Pancreas (tissue), 10 donors: ENCODE measurements at regions not wholly inside any gene's neighbourhood (a gene's known extent, or its start where the extent isn't known, plus 50 kb on each side); places are given as distances from the start of the nearest gene placed in this dataset.
A peak's percentile ranks its signal among the peaks of the same experiment; 100 is the strongest.

Source experiments
- ATAC-seq, 4 donors: fragments of 200-7000 bp; cut with Tn5 transposase; one replicate each; pipeline versions ENCODE4 v1.8.0 to v1.9.1; 2020; ENCODE audit warnings: mild to moderate bottlenecking in 4 of 4, moderate library complexity in 4 of 4
- DNase-seq, 6 donors: peaks; one replicate each; pipeline ENCODE4 v3.0.0-alpha.2; 2020
- FAIRE-seq: peaks from 2 replicates; lab custom pipeline; 2012; peaks lifted over from hg19 to GRCh38; lab: Jason Lieb, UNC
- H3K27ac ChIP-seq, 4 donors: fragments of 200-600 bp; sonication (generic); 1 replicate in 3 of 4; 2 replicates in 1 of 4; pipeline versions ENCODE4 v1.5.0 to v1.8.0; 2020
- H3K27me3 ChIP-seq, 4 donors: fragments of 200-600 bp; one replicate each; pipeline ENCODE4 v1.8.0; 2021
- H3K36me3 ChIP-seq, 3 donors: fragments of 200-600 bp; sonication (generic) in 1 of 3; one replicate each; pipeline versions ENCODE4 v1.5.0 to v1.8.0; 2020 to 2021
- H3K4me1 ChIP-seq, 3 donors: fragments of 200-600 bp; one replicate each; pipeline ENCODE4 v1.8.0; 2021
- H3K4me3 ChIP-seq, 4 donors: fragments of 200-600 bp; sonication (generic) in 2 of 4; one replicate each; pipeline versions ENCODE4 v1.5.0 to v1.8.0; 2020 to 2021
- H3K9me3 ChIP-seq, 4 donors: fragments of 200-600 bp; one replicate each; pipeline ENCODE4 v1.8.0; 2021
- CTCF ChIP-seq, 4 donors: fragments of 200-600 bp; sonication (generic) in 3 of 4; IDR thresholded peaks; one replicate each; pipeline versions ENCODE4 v1.5.0 to v1.8.0; 2021; ENCODE audit warnings: antibody characterized with exemption in 4 of 4
- WGBS, 2 donors: extraction: QIAGEN DNeasy Blood & Tissue Kit; methylation state at CpG; one replicate each; pipeline ENCODE4 v1.1.7; 2013; 5-methylcytosine and 5-hydroxymethylcytosine counted together
- intact Hi-C, 3 donors: fragments of 100-400 bp; cut with DNase I; formaldehyde crosslinking; loops; one replicate each; pipeline versions ENCODE4 v1.11.1 to v1.14.2; 2022
- donor health status: healthy with polysubstance abuse.
- donor health status: DM: no; HTN: no; CAD: no; lungs with moderate emphysema.
- donor health status: DM: no; HTN: no; CAD: no.
- donor health status: control.
- donor health status: control.
- donor health status: Bipolar disorder and iron deficiency.
- donor health status: DM: yes; HTN: yes; CAD: no.
- donor health status: DM: no; HTN: no; CAD: no.
- donor health status: DM: no; HTN: no; CAD: no.
- donor health status: DM: yes; HTN: yes; CAD: no.

- H3K27me3 ChIP-seq: no peaks in the 10 kb centered on the region
- no peaks in the 10 kb centered on the region for H3K9me3 ChIP-seq
- 47 to 54% methylated on average over 21 to 22 of the region's 22 CpGs for WGBS, 2 donors
- TF ChIP-seq CTCF (IDR thresholded peaks at IDR 0.05): no peak
- ATAC-seq (no peak), FAIRE-seq (no peak), DNase-seq (peak in 3 of 6 donors; percentile 16 to 53 (median 53))
- intact Hi-C loops: loop anchor here in 2 of 3 donors (10.0 kb wide), 2 partner anchors 129 to 219 kb away; no protein-coding TSS in a partner anchor
- no peak overlapping the region for H3K4me3 ChIP-seq
- H3K4me1 ChIP-seq: no peaks in the 10 kb centered on the region
- H3K27ac ChIP-seq: no peak overlapping the region
- H3K36me3 ChIP-seq: no peaks in the 10 kb centered on the region
Measured at GRCh38 chr12:132405742-132406251, 76.4 kb upstream of the GALNT9 start.

GRCh38 chr12:132404951-132405741 lies 75.8 kb upstream of the GALNT9 start:
- TF ChIP-seq CTCF (IDR thresholded peaks at IDR 0.05): no peak
- intact Hi-C loops: loop anchor here in 2 of 3 donors (10.0 kb wide), 2 partner anchors 130 to 220 kb away; no protein-coding TSS in a partner anchor
- 48 to 54% methylated on average over 34 to 36 of the region's 36 CpGs for WGBS, 2 donors
- no peaks in the 10 kb centered on the region for H3K4me1 ChIP-seq
- ATAC-seq (no peak), DNase-seq (peak in 3 of 6 donors; percentile 18 to 68 (median 51)), FAIRE-seq (no peak)
- H3K36me3 ChIP-seq: no peaks in the 10 kb centered on the region
- H3K27me3 ChIP-seq: no peaks in the 10 kb centered on the region
- no peak overlapping the region for H3K4me3 ChIP-seq
- no peaks in the 10 kb centered on the region for H3K9me3 ChIP-seq
- no peak overlapping the region for H3K27ac ChIP-seq

GRCh38 chr12:132404435-132404855 lies 75.1 kb upstream of the GALNT9 start:
- no peaks in the 10 kb centered on the region for H3K9me3 ChIP-seq
- no peak overlapping the region for H3K27ac ChIP-seq
- H3K27me3 ChIP-seq: no peaks in the 10 kb centered on the region
- no peaks in the 10 kb centered on the region for H3K4me1 ChIP-seq
- intact Hi-C loops: loop anchor here in 2 of 3 donors (10.0 kb wide), 2 partner anchors 130 to 220 kb away; no protein-coding TSS in a partner anchor
- DNase-seq (peak in 2 of 6 donors; percentile 50), FAIRE-seq (no peak), ATAC-seq (no peak)
- WGBS, 2 donors: 50 to 62% methylated on average over 7 of the region's 7 CpGs
- no peaks in the 10 kb centered on the region for H3K36me3 ChIP-seq
- no peak for TF ChIP-seq CTCF (IDR thresholded peaks at IDR 0.05)
- no peak overlapping the region for H3K4me3 ChIP-seq

- no peak for FAIRE-seq
Measured at GRCh38 chr12:132403636-132404434, 74.4 kb upstream of the GALNT9 start.

More at GRCh38 chr12:132403636-132404434, 74.4 kb upstream of the GALNT9 start:
- Histone ChIP-seq H3K4me1 (no peaks in the 10 kb centered on the region), H3K27ac (no peak overlapping the region), H3K4me3 (no peak overlapping the region), H3K9me3 (no peaks in the 10 kb centered on the region), H3K27me3 (no peaks in the 10 kb centered on the region), H3K36me3 (no peaks in the 10 kb centered on the region)
- peak in 3 of 6 donors; percentile 12 to 59 (median 57) for DNase-seq
- no peak for TF ChIP-seq CTCF (IDR thresholded peaks at IDR 0.05)
- 58 to 61% methylated on average over 34 to 35 of the region's 35 CpGs for WGBS, 2 donors
- ATAC-seq: no peak
- intact Hi-C loops: loop anchor here in 2 of 3 donors (10.0 kb wide), 2 partner anchors 131 to 221 kb away; no protein-coding TSS in a partner anchor
